ENCODE measurements at regions not wholly inside any gene's neighbourhood (a gene's known extent, or its start where the extent isn't known, plus 50 kb on each side); places are given as distances from the start of the nearest gene placed in this dataset.

GRCh38 chr14:105854600-105855245 lies 328.3 kb downstream of the TMEM121 start:
- DNase-seq (peak in 1 of 4 donors; percentile 7), ATAC-seq (no peak)
- no peak overlapping the region for H3K4me3 ChIP-seq
- no peaks in the 10 kb centered on the region for H3K4me1 ChIP-seq
- no peak overlapping the region for H3K27ac ChIP-seq
- no peaks in the 10 kb centered on the region for H3K27me3 ChIP-seq
- no peaks in the 10 kb centered on the region for H3K36me3 ChIP-seq (replicated peaks in 1 of 2; ENCODE audit: insufficient read depth in 1 of 2, low read depth in 2 of 2)
- no peak for TF ChIP-seq POLR2A (IDR thresholded peaks at IDR 0.05)
- TF ChIP-seq, protein P1, sequence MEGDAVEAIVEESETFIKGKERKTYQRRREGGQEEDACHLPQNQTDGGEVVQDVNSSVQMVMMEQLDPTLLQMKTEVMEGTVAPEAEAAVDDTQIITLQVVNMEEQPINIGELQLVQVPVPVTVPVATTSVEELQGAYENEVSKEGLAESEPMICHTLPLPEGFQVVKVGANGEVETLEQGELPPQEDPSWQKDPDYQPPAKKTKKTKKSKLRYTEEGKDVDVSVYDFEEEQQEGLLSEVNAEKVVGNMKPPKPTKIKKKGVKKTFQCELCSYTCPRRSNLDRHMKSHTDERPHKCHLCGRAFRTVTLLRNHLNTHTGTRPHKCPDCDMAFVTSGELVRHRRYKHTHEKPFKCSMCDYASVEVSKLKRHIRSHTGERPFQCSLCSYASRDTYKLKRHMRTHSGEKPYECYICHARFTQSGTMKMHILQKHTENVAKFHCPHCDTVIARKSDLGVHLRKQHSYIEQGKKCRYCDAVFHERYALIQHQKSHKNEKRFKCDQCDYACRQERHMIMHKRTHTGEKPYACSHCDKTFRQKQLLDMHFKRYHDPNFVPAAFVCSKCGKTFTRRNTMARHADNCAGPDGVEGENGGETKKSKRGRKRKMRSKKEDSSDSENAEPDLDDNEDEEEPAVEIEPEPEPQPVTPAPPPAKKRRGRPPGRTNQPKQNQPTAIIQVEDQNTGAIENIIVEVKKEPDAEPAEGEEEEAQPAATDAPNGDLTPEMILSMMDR (IDR thresholded peaks at IDR 0.05), result no peak
- whole genome bisulfite sequencing, 2 donors, result 71 to 78% methylated on average over 8 to 26 of the region's 26 CpGs
- intact Hi-C loops (cut with DNase I), result no loop called here
- no peaks in the 10 kb centered on the region for H3K9me3 ChIP-seq

GRCh38 chr14:105855246-105855892 lies 329.0 kb downstream of the TMEM121 start:
- no peak overlapping the region for H3K27ac ChIP-seq
- H3K4me1 ChIP-seq, result no peaks in the 10 kb centered on the region
- 77 to 86% methylated on average over 16 to 29 of the region's 35 CpGs for WGBS, 2 donors
- H3K36me3 ChIP-seq (replicated peaks in 1 of 2; ENCODE audit: insufficient read depth in 1 of 2, low read depth in 2 of 2), result no peaks in the 10 kb centered on the region
- ATAC-seq (no peak), DNase-seq (peak in 1 of 4 donors; percentile 2)
- intact Hi-C loops (cut with DNase I), result no loop called here
- no peaks in the 10 kb centered on the region for H3K27me3 ChIP-seq
- TF ChIP-seq POLR2A (IDR thresholded peaks at IDR 0.05), result no peak
- TF ChIP-seq, protein P1 (IDR thresholded peaks at IDR 0.05), result no peak
- no peaks in the 10 kb centered on the region for H3K9me3 ChIP-seq
- no peak overlapping the region for H3K4me3 ChIP-seq

- H3K4me3 ChIP-seq, result no peak overlapping the region
- H3K27ac ChIP-seq, result no peak overlapping the region
- TF ChIP-seq, protein P1 (IDR thresholded peaks at IDR 0.05), result no peak
- TF ChIP-seq POLR2A (IDR thresholded peaks at IDR 0.05), result no peak
- ATAC-seq (no peak), DNase-seq (peak in 2 of 4 donors; percentile 1 to 5)
- intact Hi-C loops (cut with DNase I), result no loop called here
- H3K27me3 ChIP-seq, result no peaks in the 10 kb centered on the region
- H3K9me3 ChIP-seq, result no peaks in the 10 kb centered on the region
- H3K36me3 ChIP-seq (replicated peaks in 1 of 2; ENCODE audit: insufficient read depth in 1 of 2, low read depth in 2 of 2), result no peaks in the 10 kb centered on the region
- 70 to 73% methylated on average over 17 to 28 of the region's 28 CpGs for WGBS, 2 donors
- H3K4me1 ChIP-seq, result no peaks in the 10 kb centered on the region
Measured at GRCh38 chr14:105855893-105856675, 329.7 kb downstream of the TMEM121 start.

DNA sequence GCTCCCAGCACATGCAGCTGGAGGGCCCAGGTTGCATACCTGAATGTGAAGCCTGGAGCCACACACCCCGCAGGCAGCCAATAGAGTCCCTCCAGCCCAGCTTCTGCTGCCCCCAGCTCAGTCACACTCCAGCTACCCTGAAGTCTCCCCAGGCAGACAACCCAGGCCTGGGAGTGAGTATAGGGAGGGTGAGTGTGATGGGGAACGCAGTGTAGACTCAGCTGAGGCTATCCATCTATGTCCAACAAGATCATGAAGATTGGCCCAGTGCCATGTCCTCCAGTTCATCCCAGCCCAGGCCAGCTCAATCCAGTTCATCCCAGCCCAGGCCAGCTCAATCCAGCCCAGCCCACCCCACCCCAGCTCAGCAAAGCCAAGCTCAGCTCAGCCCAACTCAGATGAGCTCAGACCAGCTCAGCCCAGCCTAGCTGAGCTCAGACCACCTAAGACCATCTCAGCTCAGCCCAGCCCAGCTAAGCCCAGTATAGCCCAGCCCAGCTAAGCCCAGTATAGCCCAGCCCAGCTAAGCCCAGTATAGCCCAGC lies 330.4 kb downstream of the TMEM121 start:
- H3K4me1 ChIP-seq, result no peaks in the 10 kb centered on the region
- no peaks in the 10 kb centered on the region for H3K9me3 ChIP-seq
- H3K4me3 ChIP-seq, result no peak overlapping the region
- DNase-seq (peak in 2 of 4 donors; percentile 4 to 10), ATAC-seq (no peak)
- H3K27ac ChIP-seq, result no peak overlapping the region
- no peaks in the 10 kb centered on the region for H3K27me3 ChIP-seq
- no peak for TF ChIP-seq POLR2A (IDR thresholded peaks at IDR 0.05)
- TF ChIP-seq, protein P1 (IDR thresholded peaks at IDR 0.05), result no peak
- intact Hi-C loops (cut with DNase I), result no loop called here
- H3K36me3 ChIP-seq (replicated peaks in 1 of 2; ENCODE audit: insufficient read depth in 1 of 2, low read depth in 2 of 2), result no peaks in the 10 kb centered on the region
- 79% methylated on average over 2 of the region's 2 CpGs; no CpG with 5 or more reads in 1 of the 2 donors for WGBS, 2 donors

All from body of pancreas (tissue), 4 donors.